ENCODE measurements at regions not wholly inside any gene's neighbourhood (a gene's known extent, or its start where the extent isn't known, plus 50 kb on each side); places are given as distances from the start of the nearest gene placed in this dataset.

- TF ChIP-seq CTCF (IDR thresholded peaks at IDR 0.05) (no peak), POLR2A (IDR thresholded peaks at IDR 0.05) (no peak)
Observed at GRCh38 chr10:57014758-57015157, 653.7 kb upstream of the ZWINT start.

All from sigmoid colon (tissue), 3 donors.